Chondrocyte (in vitro differentiated cells): ENCODE measurements at regions not wholly inside any gene's neighbourhood (a gene's known extent, or its start where the extent isn't known, plus 50 kb on each side); places are given as distances from the start of the nearest gene placed in this dataset.

Source experiments
- DNase-seq: peaks from one replicate; pipeline ENCODE4 v3.0.0; 2021; ENCODE audit warnings: mixed read lengths, low spot score
- H3K27ac Mint-ChIP-seq: one replicate; pipeline ENCODE4 v1.8.0; 2021; ENCODE audit warnings: mild to moderate bottlenecking, moderate library complexity, mixed read lengths; ENCODE audit not compliant: unreplicated experiment
- H3K27me3 Mint-ChIP-seq: 2 replicates; pipeline ENCODE4 v1.8.0; 2021; ENCODE audit warnings: low read depth, mixed read lengths
- H3K36me3 Mint-ChIP-seq: 2 replicates; pipeline ENCODE4 v1.8.0; 2021; ENCODE audit warnings: low read depth, mixed read lengths
- H3K4me1 Mint-ChIP-seq: 2 replicates; pipeline ENCODE4 v1.8.0; 2021; ENCODE audit warnings: low read depth, mild to moderate bottlenecking, mixed read lengths
- H3K4me3 Mint-ChIP-seq: one replicate; pipeline ENCODE4 v1.8.0; 2021; ENCODE audit warnings: mild to moderate bottlenecking, moderate library complexity, mixed read lengths; ENCODE audit not compliant: unreplicated experiment
- H3K9me3 Mint-ChIP-seq: 2 replicates; pipeline ENCODE4 v1.8.0; 2021; ENCODE audit warnings: low read depth, mixed read lengths
- CTCF ChIP-seq: fragments of 200-600 bp; sonication (generic); IDR thresholded peaks from 2 replicates; pipeline ENCODE4 v1.5.0; 2021; ENCODE audit warnings: antibody characterized with exemption, mild to moderate bottlenecking, moderate library complexity

- no peak overlapping the region for H3K4me3 Mint-ChIP-seq
- H3K9me3 Mint-ChIP-seq, result peaks cover 3% of the 10 kb centered on the region
- no peak overlapping the region for H3K27ac Mint-ChIP-seq
- no peak for TF ChIP-seq CTCF
- peaks cover 1% of the 10 kb centered on the region for H3K36me3 Mint-ChIP-seq
- no peaks in the 10 kb centered on the region for H3K4me1 Mint-ChIP-seq
- H3K27me3 Mint-ChIP-seq, result no peaks in the 10 kb centered on the region
- no peak for DNase-seq
These were observed 69.4 kb upstream of the AGA start for GRCh38 chr4:177511611-177512010.

- no peaks in the 10 kb centered on the region for H3K27me3 Mint-ChIP-seq
- no peak for DNase-seq
- peaks cover 3% of the 10 kb centered on the region for H3K9me3 Mint-ChIP-seq
- peaks cover 1% of the 10 kb centered on the region for H3K36me3 Mint-ChIP-seq
- H3K4me3 Mint-ChIP-seq, result no peak overlapping the region
- no peaks in the 10 kb centered on the region for H3K4me1 Mint-ChIP-seq
- no peak overlapping the region for H3K27ac Mint-ChIP-seq
- TF ChIP-seq CTCF, result no peak
These were observed 70.4 kb upstream of the AGA start for GRCh38 chr4:177512646-177513045.

- peaks cover 10% of the 10 kb centered on the region for H3K9me3 Mint-ChIP-seq
- H3K27me3 Mint-ChIP-seq, result no peaks in the 10 kb centered on the region
- peaks cover 8% of the 10 kb centered on the region for H3K4me1 Mint-ChIP-seq
- no peak for DNase-seq
- peaks cover 2% of the 10 kb centered on the region for H3K36me3 Mint-ChIP-seq
- H3K4me3 Mint-ChIP-seq, result no peak overlapping the region
- H3K27ac Mint-ChIP-seq, result no peak overlapping the region
- TF ChIP-seq CTCF, result no peak
These were observed 75.6 kb upstream of the AGA start for GRCh38 chr4:177517862-177518261.

- Mint-ChIP-seq H3K9me3 (peaks cover 18% of the 10 kb centered on the region), H3K4me1 (peaks cover 8% of the 10 kb centered on the region), H3K4me3 (no peak overlapping the region), H3K36me3 (peaks cover 5% of the 10 kb centered on the region), H3K27me3 (no peaks in the 10 kb centered on the region), H3K27ac (no peak overlapping the region)
- TF ChIP-seq CTCF, result no peak
- no peak for DNase-seq
These were observed 77.4 kb upstream of the AGA start for GRCh38 chr4:177519481-177520260.

- Mint-ChIP-seq H3K4me3 (no peak overlapping the region), H3K27ac (no peak overlapping the region), H3K36me3 (no peaks in the 10 kb centered on the region), H3K27me3 (no peaks in the 10 kb centered on the region), H3K9me3 (peaks cover 3% of the 10 kb centered on the region), H3K4me1 (peaks cover 10% of the 10 kb centered on the region)
- DNase-seq, result no peak
- TF ChIP-seq CTCF, result no peak
These were observed 86.4 kb upstream of the AGA start for GRCh38 chr4:177528620-177529019.
